ENCODE measurements at regions not wholly inside any gene's neighbourhood (a gene's known extent, or its start where the extent isn't known, plus 50 kb on each side); places are given as distances from the start of the nearest gene placed in this dataset.

- TF ChIP-seq CTCF (IDR thresholded peaks at IDR 0.05) (no peak), POLR2A (IDR thresholded peaks at IDR 0.05) (no peak)
These were observed 85.0 kb upstream of the ANKH start for GRCh38 chr5:14956423-14957046.

All from testis (tissue), 2 donors.